ENCODE measurements at regions not wholly inside any gene's neighbourhood (a gene's known extent, or its start where the extent isn't known, plus 50 kb on each side); places are given as distances from the start of the nearest gene placed in this dataset.

GRCh38 chr1:193753038-193753756 lies 566.8 kb upstream of the B3GALT2 start:
- TF ChIP-seq, protein P1, sequence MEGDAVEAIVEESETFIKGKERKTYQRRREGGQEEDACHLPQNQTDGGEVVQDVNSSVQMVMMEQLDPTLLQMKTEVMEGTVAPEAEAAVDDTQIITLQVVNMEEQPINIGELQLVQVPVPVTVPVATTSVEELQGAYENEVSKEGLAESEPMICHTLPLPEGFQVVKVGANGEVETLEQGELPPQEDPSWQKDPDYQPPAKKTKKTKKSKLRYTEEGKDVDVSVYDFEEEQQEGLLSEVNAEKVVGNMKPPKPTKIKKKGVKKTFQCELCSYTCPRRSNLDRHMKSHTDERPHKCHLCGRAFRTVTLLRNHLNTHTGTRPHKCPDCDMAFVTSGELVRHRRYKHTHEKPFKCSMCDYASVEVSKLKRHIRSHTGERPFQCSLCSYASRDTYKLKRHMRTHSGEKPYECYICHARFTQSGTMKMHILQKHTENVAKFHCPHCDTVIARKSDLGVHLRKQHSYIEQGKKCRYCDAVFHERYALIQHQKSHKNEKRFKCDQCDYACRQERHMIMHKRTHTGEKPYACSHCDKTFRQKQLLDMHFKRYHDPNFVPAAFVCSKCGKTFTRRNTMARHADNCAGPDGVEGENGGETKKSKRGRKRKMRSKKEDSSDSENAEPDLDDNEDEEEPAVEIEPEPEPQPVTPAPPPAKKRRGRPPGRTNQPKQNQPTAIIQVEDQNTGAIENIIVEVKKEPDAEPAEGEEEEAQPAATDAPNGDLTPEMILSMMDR (IDR thresholded peaks at IDR 0.05): no peak

DNA sequence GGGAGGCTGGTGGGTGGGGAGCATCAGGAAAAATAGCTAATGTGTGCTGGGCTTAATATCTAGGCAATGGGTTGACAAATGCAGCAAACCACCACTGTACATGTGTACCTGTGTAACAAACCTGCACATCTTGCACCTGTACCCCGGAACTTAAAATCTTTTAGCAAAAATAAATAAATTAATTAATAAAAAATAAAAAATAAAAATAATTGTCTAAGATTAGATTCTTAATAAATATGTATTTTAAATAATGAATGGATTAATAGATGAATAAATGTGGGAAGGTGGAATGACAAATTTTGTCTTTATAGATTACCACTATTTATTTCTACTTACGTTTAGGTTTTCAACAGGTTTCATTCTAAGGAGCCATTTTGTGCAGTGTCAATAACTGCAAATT lies 563.5 kb upstream of the B3GALT2 start:
- DNase-seq (ENCODE audit: low spot score): no peak
- H3K27ac ChIP-seq: no peak overlapping the region
- TF ChIP-seq, protein P1 (IDR thresholded peaks at IDR 0.05): no peak
- no peak overlapping the region for H3K4me3 ChIP-seq

More at GRCh38 chr1:193753038-193753756, 566.8 kb upstream of the B3GALT2 start:
- no peak overlapping the region for H3K27ac ChIP-seq
- H3K4me3 ChIP-seq: no peak overlapping the region
- DNase-seq (ENCODE audit: low spot score): no peak

DNA sequence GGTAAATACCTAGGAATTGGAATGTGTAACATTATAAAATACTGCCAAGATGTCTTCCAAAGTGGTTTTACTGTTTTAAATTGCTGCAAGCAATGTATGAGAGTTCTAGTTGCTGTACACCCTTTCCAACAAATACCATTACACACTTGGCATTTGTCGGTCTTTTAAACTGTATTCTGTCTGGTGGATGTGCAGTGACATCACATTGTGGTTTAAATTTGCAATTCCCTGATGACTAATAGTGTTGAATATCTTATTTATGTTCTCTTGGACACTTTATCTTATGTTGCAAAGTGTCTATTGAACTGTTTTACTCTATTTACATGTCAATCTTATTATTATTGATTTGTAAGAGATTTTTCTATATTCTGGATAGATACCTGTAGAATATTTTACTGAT lies 561.2 kb upstream of the B3GALT2 start:
- Histone ChIP-seq H3K4me3 (no peak overlapping the region), H3K27ac (no peak overlapping the region)
- DNase-seq (ENCODE audit: low spot score): no peak
- TF ChIP-seq, protein P1 (IDR thresholded peaks at IDR 0.05): no peak

DNA sequence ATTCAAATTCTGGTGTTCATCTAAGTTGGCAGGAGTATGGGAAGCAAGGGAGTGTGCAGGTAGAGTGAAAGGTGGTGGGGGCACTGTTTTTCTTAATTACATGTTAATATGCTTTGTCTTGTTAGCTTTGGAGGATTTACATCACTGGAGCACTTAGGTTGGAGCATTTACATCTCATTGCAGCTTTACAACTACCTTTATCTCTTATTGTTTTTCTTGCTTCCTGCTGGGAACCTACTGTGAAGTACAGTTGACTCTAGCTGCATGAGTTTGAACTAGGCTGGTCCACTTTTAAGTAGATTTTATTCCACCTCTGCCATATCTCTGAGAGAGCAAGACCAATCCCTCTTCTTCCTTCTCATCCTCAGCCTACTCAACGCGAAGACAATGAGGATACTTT lies 554.8 kb upstream of the B3GALT2 start:
- Histone ChIP-seq H3K27ac (no peak overlapping the region), H3K4me3 (no peak overlapping the region)
- TF ChIP-seq, protein P1 (IDR thresholded peaks at IDR 0.05): no peak
- DNase-seq (ENCODE audit: low spot score): no peak

DNA sequence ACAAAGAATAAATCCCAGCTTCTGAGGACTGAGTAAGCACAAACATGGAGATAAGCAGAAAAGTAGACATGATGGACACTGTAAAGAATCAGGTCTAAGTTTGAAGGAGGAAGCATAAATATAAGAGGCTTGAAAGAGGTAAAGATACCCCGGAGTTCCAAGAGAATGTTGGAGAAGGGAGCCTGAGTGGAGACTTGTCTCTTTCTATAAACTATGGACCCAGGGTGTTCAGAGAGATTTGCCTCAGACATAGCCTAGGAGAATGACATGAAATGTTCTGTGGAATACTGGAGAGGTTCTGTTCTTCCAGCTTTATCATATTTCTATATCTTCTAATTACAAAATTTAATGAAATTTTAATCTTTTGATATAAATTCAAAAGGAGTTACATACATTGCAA lies 554.3 kb upstream of the B3GALT2 start:
- TF ChIP-seq, protein P1 (IDR thresholded peaks at IDR 0.05): no peak
- Histone ChIP-seq H3K27ac (no peak overlapping the region), H3K4me3 (no peak overlapping the region)
- no peak for DNase-seq (ENCODE audit: low spot score)

GRCh38 chr1:193736507-193736906 lies 550.1 kb upstream of the B3GALT2 start:
- H3K4me3 ChIP-seq: no peak overlapping the region
- no peak overlapping the region for H3K27ac ChIP-seq
- no peak for DNase-seq (ENCODE audit: low spot score)
- TF ChIP-seq, protein P1 (IDR thresholded peaks at IDR 0.05): no peak

DNA sequence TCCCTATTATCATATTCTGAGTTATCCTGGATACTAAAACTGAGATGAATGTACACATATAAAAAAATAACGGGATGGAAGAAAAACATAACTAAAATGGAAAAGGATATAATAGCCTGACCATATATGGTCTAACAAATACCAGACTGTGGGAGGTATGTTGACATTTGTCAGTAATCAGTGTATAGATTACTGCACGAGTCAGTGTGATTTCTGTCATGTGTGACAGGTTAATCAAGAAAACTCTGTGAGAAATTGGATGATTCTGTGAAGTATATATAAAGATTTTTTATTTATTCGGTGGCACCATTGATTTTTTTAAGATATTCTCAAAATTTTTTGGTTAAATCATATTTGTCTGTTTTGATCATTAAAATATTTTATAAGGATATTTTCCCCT lies 547.3 kb upstream of the B3GALT2 start:
- Histone ChIP-seq H3K27ac (no peak overlapping the region), H3K4me3 (no peak overlapping the region)
- TF ChIP-seq, protein P1 (IDR thresholded peaks at IDR 0.05): no peak
- no peak for DNase-seq (ENCODE audit: low spot score)
